Body of pancreas (tissue), 4 donors: ENCODE measurements at regions not wholly inside any gene's neighbourhood (a gene's known extent, or its start where the extent isn't known, plus 50 kb on each side); places are given as distances from the start of the nearest gene placed in this dataset.
"Not testable (repeated sequence)": the region's sequence is repeated elsewhere in the genome, so short reads cannot be mapped to it uniquely, and the experiment has no call there.

Source experiments
- ATAC-seq: fragments of 150-250 bp; one replicate; pipeline ENCODE4 v1.9.1; 2016
- DNase-seq, 4 donors: peaks; one replicate each; pipeline ENCODE4 v3.0.0-alpha.2; 2019
- H3K27ac ChIP-seq, 4 donors: fragments of 200-600 bp; sonication (generic); 1 replicate in 3 of 4; 2 replicates in 1 of 4; pipeline versions ENCODE4 v1.5.1 to v1.6.1; 2016 to 2019; ENCODE audit warnings: mild to moderate bottlenecking in 1 of 4, mixed read lengths in 1 of 4, moderate library complexity in 1 of 4
- H3K27me3 ChIP-seq, 2 donors: fragments of 200-600 bp; sonication (generic); one replicate each; pipeline ENCODE4 v1.6.0; 2016; ENCODE audit warnings: mild to moderate bottlenecking in 1 of 2
- H3K36me3 ChIP-seq, 2 donors: fragments of 200-600 bp; sonication (generic); replicated peaks in 1 of 2; 2 replicates each; pipeline ENCODE4 v1.5.1; 2016; ENCODE audit warnings: low read depth in 2 of 2; ENCODE audit not compliant: insufficient read depth in 1 of 2
- H3K4me1 ChIP-seq: fragments of 200-600 bp; sonication (generic); one replicate; pipeline ENCODE4 v1.6.0; 2016
- H3K4me3 ChIP-seq, 2 donors: fragments of 200-600 bp; sonication (generic); 1 replicate in 1 of 2; 2 replicates in 1 of 2; pipeline ENCODE4 v1.5.1; 2016 to 2019
- H3K9me3 ChIP-seq, 3 donors: fragments of 200-600 bp; sonication (generic); 1 replicate in 2 of 3; 2 replicates in 1 of 3; pipeline ENCODE4 v1.5.1; 2016
- WGBS, 2 donors: methylation state at CpG; one replicate each; pipeline ENCODE4 v1.1.5; 2017; 5-methylcytosine and 5-hydroxymethylcytosine counted together
- intact Hi-C: fragments of 100-400 bp; cut with DNase I; formaldehyde crosslinking; loops from one replicate; pipeline ENCODE4 v1.15.1; 2023

DNA sequence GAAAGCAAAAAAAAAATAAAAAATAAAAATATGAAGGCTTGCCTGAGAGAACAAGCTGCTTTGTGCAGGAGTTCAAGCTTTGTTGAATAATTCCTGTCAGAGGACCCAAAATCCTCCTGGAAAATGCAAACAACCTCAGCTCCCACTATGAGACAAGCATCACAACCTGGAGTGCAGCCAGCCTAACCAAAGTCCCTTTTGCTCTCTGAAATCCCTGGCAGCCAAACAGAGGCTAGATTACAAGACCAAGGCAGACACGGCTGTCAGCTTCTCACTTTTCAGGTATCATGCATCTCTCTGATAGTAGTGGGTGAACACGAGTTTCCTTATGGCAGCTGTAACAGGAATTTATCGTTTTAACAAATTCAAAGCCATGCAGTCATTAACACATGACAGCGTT is 180.7 kb downstream of the TSPY2 start:
- H3K27me3 ChIP-seq, H3K27ac ChIP-seq, intact Hi-C loops, H3K36me3 ChIP-seq, H3K9me3 ChIP-seq, DNase-seq, H3K4me3 ChIP-seq, ATAC-seq, H3K4me1 ChIP-seq: not testable (repeated sequence)
- no CpG with 5 or more reads among the region's 4 CpGs for WGBS, 2 donors

DNA sequence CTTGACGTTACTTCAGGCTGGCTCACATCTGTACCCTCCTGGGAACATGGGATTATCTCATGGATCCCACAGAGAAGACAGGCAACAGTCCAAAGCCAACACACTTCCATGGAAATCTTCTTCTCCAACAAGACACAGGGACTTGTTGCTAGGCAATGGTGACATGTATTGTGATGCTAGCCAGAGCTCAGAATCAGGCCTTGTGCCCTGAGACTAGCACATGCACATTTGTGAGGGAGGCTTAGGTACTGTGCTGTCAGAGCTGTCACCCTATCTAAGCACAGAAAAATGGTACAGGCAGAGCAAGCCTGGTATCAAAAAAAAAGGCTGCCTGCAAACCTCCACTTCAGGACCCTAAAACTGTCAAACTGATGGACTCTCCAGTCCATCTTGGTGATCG is 199.5 kb downstream of the TSPY2 start:
- WGBS, 2 donors: no CpG with 5 or more reads among the region's 2 CpGs

DNA sequence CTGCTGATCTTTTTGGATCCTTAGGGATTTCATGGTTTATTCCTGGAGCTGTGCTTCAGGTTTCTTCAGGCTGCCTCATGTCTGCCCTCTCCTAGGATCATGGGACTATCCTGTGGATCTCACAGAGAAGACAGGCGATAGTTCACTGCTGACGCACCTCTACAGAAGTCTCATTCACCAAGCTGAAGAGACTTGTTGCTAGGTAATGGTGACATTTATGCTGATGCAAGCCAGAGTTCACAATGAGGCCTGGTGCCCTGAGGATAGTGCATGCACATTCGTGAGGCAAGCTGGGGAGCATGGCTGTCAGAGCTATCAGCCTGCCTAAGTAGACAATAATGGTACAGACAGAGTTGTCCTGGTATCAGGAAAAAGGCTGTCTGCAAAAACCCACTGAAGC is 201.4 kb downstream of the TSPY2 start:
- ATAC-seq, DNase-seq, H3K27me3 ChIP-seq, H3K27ac ChIP-seq, intact Hi-C loops, H3K36me3 ChIP-seq, H3K9me3 ChIP-seq, H3K4me3 ChIP-seq, H3K4me1 ChIP-seq: not testable (repeated sequence)
- no CpG with 5 or more reads among the region's 3 CpGs for WGBS, 2 donors

More for the DNA sequence above, 199.5 kb downstream of the TSPY2 start:
- ATAC-seq, H3K27ac ChIP-seq, intact Hi-C loops, H3K36me3 ChIP-seq, DNase-seq, H3K9me3 ChIP-seq, H3K4me3 ChIP-seq, H3K4me1 ChIP-seq, H3K27me3 ChIP-seq: not testable (repeated sequence)

- H3K9me3 ChIP-seq, ATAC-seq, H3K4me1 ChIP-seq, intact Hi-C loops, H3K36me3 ChIP-seq, H3K27ac ChIP-seq, H3K4me3 ChIP-seq, H3K27me3 ChIP-seq, DNase-seq: not testable (repeated sequence)
- no CpG with 5 or more reads among the region's 2 CpGs for WGBS, 2 donors
These were observed 222.3 kb downstream of the TSPY2 start for GRCh38 chrY:6468358-6468757.

DNA sequence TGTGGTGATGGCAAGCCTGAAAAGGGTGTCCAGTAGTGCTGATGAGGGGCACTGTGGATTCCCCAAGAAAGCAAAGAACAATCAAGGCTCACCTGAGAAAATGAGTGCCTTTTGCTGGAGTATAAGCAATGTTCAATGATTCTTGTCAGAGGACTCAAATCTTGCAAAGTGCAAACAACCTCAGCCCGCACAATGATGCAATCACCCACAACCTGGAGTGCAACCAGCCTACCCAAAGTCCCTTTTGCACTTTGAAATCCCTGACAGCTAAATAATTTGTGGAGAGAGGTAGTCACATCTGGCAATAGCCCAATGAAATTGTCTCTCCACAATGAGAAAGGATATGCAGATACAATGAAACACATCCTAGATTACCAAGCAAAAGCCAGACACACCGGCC is 225.8 kb downstream of the TSPY2 start:
- H3K27ac ChIP-seq, H3K27me3 ChIP-seq, H3K4me1 ChIP-seq, DNase-seq, H3K36me3 ChIP-seq, H3K9me3 ChIP-seq, intact Hi-C loops, H3K4me3 ChIP-seq, ATAC-seq: not testable (repeated sequence)
- no CpG with 5 or more reads among the region's 2 CpGs for WGBS, 2 donors

DNA sequence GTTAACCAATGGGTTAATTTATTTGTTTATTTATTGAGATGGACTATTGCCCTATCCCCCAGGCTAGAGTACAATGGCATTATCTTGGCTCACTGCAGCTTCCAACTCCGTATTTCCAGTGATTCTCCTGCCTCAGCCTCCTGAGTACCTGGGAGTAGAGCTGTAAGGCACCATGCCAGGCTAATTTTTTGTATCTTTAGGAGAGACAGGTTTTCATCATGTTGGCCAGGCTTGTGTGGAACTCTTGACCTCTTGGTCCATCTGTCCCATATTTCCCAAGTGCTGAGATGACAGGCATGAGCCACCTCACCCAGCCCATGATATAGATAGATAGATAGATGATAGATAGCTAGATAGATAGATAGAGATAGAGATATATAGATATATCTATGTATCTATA is 249.4 kb downstream of the TSPY2 start:
- DNase-seq, H3K4me3 ChIP-seq, H3K27me3 ChIP-seq, H3K4me1 ChIP-seq, H3K27ac ChIP-seq, H3K36me3 ChIP-seq, H3K9me3 ChIP-seq, ATAC-seq, intact Hi-C loops: not testable (repeated sequence)
- WGBS, 2 donors: 43 to 44% methylated on average over 1 of the region's 1 CpG

- DNase-seq (peak in 1 of 4 donors; percentile 8), ATAC-seq (peak; percentile 85)
- H3K27me3 ChIP-seq, intact Hi-C loops, H3K9me3 ChIP-seq, H3K36me3 ChIP-seq, H3K4me1 ChIP-seq, H3K4me3 ChIP-seq, H3K27ac ChIP-seq: not testable (repeated sequence)
These were observed 262.8 kb downstream of the TSPY2 start for GRCh38 chrY:6508842-6509241.

GRCh38 chrY:6520047-6520446 is 274.0 kb downstream of the TSPY2 start:
- H3K4me3 ChIP-seq, DNase-seq, ATAC-seq, H3K27ac ChIP-seq, H3K4me1 ChIP-seq, H3K36me3 ChIP-seq, H3K27me3 ChIP-seq, H3K9me3 ChIP-seq, intact Hi-C loops: not testable (repeated sequence)
- WGBS, 2 donors: no CpG with 5 or more reads among the region's 21 CpGs

DNA sequence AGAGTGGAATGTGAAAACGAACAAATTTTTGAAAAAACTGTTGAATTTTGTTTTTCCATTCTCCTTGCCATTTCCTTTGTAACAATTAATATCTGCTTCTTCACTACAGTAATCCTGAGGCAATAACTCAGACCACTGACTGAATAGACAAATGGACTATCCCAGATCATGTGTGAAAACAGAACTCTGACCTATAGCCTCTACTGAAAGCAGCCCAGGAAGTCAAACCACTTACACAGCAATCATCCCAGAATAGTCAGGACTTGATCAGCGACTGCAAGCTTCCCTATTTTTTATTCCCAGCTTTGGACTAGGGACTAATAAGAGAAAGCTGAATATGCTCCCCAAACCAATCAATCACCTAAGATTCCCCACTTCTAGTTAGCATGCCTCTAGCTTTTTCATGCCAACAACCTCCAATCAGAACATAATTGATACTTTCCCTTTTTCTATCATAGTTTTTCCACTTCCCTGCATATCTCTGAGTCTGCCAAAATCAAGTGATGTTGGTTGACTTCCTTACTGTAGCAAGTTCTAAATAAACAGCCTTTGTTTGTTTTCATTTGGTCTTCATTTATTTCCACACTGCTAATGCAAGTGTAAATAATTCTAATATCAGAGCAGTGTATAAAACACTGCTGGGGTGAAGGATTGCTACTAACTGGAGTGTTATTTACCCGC is 298.2 kb downstream of the TSPY2 start:
- H3K36me3 ChIP-seq, H3K27ac ChIP-seq, H3K4me1 ChIP-seq, DNase-seq, intact Hi-C loops, H3K9me3 ChIP-seq, H3K27me3 ChIP-seq, H3K4me3 ChIP-seq, ATAC-seq: not testable (repeated sequence)
- WGBS, 2 donors: 33 to 37% methylated on average over 1 to 2 of the region's 3 CpGs

GRCh38 chrY:6544757-6545083 is 298.7 kb downstream of the TSPY2 start:
- H3K36me3 ChIP-seq, H3K9me3 ChIP-seq, DNase-seq, H3K27me3 ChIP-seq, intact Hi-C loops, ATAC-seq, H3K27ac ChIP-seq, H3K4me1 ChIP-seq, H3K4me3 ChIP-seq: not testable (repeated sequence)

DNA sequence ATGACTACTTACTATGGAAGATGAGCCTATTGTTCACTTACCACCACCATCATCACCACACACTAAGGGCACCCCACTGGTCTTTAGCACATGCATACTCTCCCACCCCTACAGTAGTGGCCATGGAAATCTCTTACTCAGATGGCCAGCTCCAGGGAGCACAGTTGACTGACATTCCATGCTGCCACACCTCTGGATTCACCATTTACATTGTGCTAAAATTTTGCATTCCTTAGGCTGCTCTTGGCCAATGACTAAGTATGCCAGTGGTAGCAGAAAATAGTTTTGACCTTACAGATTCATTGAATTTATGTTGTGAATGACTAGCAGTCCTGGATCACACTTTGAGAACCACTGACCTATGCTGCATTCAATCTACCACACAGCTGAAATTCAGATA is 306.9 kb downstream of the TSPY2 start:
- H3K27ac ChIP-seq, H3K36me3 ChIP-seq, H3K27me3 ChIP-seq, ATAC-seq, H3K4me3 ChIP-seq, H3K9me3 ChIP-seq, DNase-seq, intact Hi-C loops, H3K4me1 ChIP-seq: not testable (repeated sequence)

DNA sequence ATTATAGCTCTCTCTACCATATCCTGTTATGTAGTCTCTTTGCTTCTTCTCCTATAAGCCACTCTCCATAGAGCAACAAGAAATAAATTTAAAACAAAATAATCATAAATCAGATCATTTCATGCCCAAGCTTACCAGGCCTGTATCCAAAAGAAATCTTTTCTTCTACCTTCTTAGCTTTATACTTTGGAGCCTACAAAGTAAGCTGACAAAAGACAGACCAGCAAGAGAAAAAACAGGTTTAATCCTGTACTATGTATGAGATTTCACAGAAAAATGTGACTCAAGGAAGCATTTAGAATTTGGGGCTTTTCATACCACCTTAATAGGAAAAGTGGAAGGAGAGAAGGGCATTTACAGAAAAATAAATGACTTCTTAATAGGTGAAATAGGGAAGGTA is 321.0 kb downstream of the TSPY2 start:
- intact Hi-C loops, DNase-seq: not testable (repeated sequence)

More for the DNA sequence above, 321.0 kb downstream of the TSPY2 start:
- H3K27me3 ChIP-seq, H3K36me3 ChIP-seq, H3K4me3 ChIP-seq, H3K9me3 ChIP-seq, H3K27ac ChIP-seq, H3K4me1 ChIP-seq, ATAC-seq: not testable (repeated sequence)
